OCI-LY7 (cell line): ENCODE measurements at regions not wholly inside any gene's neighbourhood (a gene's known extent, or its start where the extent isn't known, plus 50 kb on each side); places are given as distances from the start of the nearest gene placed in this dataset.

Source experiments
- BruUV-seq: library from RNA; stranded (reverse); fragments of 400-500 nt; replicated peaks from 2 replicates; lab custom pipeline; 2021; lab: Mats Ljungman, UMichigan
- CTCF ChIA-PET: fragments of 300-600 bp; sonication (Branson Sonifier 250); formaldehyde crosslinking; loops from one replicate; lab custom pipeline; 2022; ENCODE audit warnings: antibody characterized with exemption; ENCODE audit not compliant: unreplicated experiment; lab: Charles Lee
- POLR2A ChIA-PET: fragments of 300-600 bp; sonication (Branson Sonifier 250); formaldehyde crosslinking; loops from one replicate; lab custom pipeline; 2022; ENCODE audit warnings: antibody characterized with exemption; lab: Charles Lee
- DNase-seq: peaks from one replicate; pipeline ENCODE4 v3.0.0-alpha.2; 2015; ENCODE audit warnings: low spot score
- H2AFZ ChIP-seq: fragments of 200-600 bp; sonication (generic), shearing (Covaris generic); 2 replicates; pipeline ENCODE4 v1.6.1; 2014; ENCODE audit warnings: mild to moderate bottlenecking, antibody characterized with exemption, low read length, moderate library complexity
- H3K27ac ChIP-seq: fragments of 200-600 bp; sonication (generic); 2 replicates; pipeline ENCODE4 v1.5.1; 2014; ENCODE audit warnings: mixed run types, low read depth, mild to moderate bottlenecking, moderate library complexity, low read length, inconsistent platforms; ENCODE audit not compliant: poor library complexity, severe bottlenecking
- H3K36me3 ChIP-seq: fragments of 200-600 bp; sonication (generic); 2 replicates; pipeline ENCODE4 v1.6.1; 2014; ENCODE audit warnings: mild to moderate bottlenecking, antibody characterized with exemption, low read length, moderate library complexity, mixed read lengths; ENCODE audit not compliant: insufficient read depth
- H3K4me1 ChIP-seq: fragments of 200-600 bp; sonication (generic); 2 replicates; pipeline ENCODE4 v1.5.1; 2014; ENCODE audit warnings: mild to moderate bottlenecking, low read length; ENCODE audit not compliant: insufficient read depth, poor library complexity, severe bottlenecking
- H3K4me2 ChIP-seq: fragments of 200-600 bp; sonication (generic); 2 replicates; pipeline ENCODE4 v1.6.1; 2014; ENCODE audit warnings: mild to moderate bottlenecking, low read length
- H3K4me3 ChIP-seq: fragments of 200-600 bp; sonication (generic); 2 replicates; pipeline ENCODE4 v1.5.1; 2014; ENCODE audit warnings: mild to moderate bottlenecking, low read depth, low read length; ENCODE audit not compliant: poor library complexity, severe bottlenecking
- H3K79me2 ChIP-seq: fragments of 200-600 bp; sonication (generic); 2 replicates; pipeline ENCODE4 v1.6.1; 2016; ENCODE audit warnings: low read depth, mild to moderate bottlenecking, low read length, moderate library complexity, mixed read lengths; ENCODE audit not compliant: insufficient read depth
- H3K9me2 ChIP-seq: fragments of 200-600 bp; sonication (generic); 2 replicates; pipeline ENCODE4 v1.6.1; 2016; ENCODE audit warnings: mild to moderate bottlenecking, low read length, mixed read lengths; ENCODE audit not compliant: insufficient read depth
- H3K9me3 ChIP-seq: fragments of 200-600 bp; sonication (generic); 2 replicates; pipeline ENCODE4 v1.6.1; 2014; ENCODE audit warnings: mild to moderate bottlenecking, mixed run types, low read length, mixed read lengths
- H4K20me1 ChIP-seq: fragments of 200-600 bp; sonication (generic); 2 replicates; pipeline ENCODE4 v1.6.1; 2014; ENCODE audit warnings: mild to moderate bottlenecking, antibody characterized with exemption, low read length, moderate library complexity, mixed read lengths; ENCODE audit not compliant: insufficient read depth
- EZH2phosphoT487 ChIP-seq: fragments of 200-600 bp; sonication (generic); IDR thresholded peaks from 2 replicates; pipeline ENCODE4 v1.6.1; 2018; ENCODE audit warnings: low read depth, borderline replicate concordance, mild to moderate bottlenecking, mixed run types, antibody characterized with exemption, low read length, moderate library complexity, mixed read lengths
- intact Hi-C: fragments of 100-400 bp; cut with micrococcal nuclease; formaldehyde crosslinking; loops from one replicate; pipeline ENCODE4 v1.10.0; 2022; ENCODE audit not compliant: unreplicated experiment
- TF ChIP-seq, protein P1 (sequence below): fragments of 200-600 bp; sonication (generic); conservative IDR thresholded peaks from 2 replicates; pipeline ENCODE4 v1.5.1; 2014; ENCODE audit warnings: mild to moderate bottlenecking, antibody characterized with exemption, low read length, moderate library complexity, mixed read lengths

DNA sequence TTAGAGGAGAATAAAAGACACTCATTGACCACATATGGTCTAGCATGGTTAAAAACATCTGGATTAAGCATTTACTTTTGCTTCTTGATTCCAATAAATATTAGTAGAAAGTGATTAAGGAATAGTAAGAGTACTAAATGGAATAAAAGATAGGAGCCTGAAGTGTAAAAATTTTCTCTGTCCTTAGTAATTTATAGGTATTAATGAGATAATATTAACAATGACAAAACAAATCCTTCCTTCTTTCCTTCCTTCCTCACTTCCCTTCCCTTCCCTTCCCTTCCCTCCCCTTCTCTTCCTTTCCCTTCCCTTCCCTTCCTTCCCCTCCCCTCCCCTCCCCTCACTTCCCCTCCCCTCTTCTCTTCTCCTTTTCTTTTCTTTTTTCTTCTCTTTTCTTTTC lies 797.5 kb upstream of the NRXN1 start:
- Histone ChIP-seq H3K4me3 (no peak overlapping the region), H3K27ac (no peak overlapping the region), H3K4me2 (no peak overlapping the region), H3K9me2 (no peaks in the 10 kb centered on the region), H2AFZ (no peak overlapping the region), H3K36me3 (no peaks in the 10 kb centered on the region), H4K20me1 (no peaks in the 10 kb centered on the region), H3K4me1 (no peaks in the 10 kb centered on the region), H3K9me3 (no peaks in the 10 kb centered on the region), H3K79me2 (no peaks in the 10 kb centered on the region)
- BruUV-seq = no TSS peak
- ChIA-PET POLR2A (no interaction called here), CTCF (no interaction called here)
- TF ChIP-seq, protein P1, sequence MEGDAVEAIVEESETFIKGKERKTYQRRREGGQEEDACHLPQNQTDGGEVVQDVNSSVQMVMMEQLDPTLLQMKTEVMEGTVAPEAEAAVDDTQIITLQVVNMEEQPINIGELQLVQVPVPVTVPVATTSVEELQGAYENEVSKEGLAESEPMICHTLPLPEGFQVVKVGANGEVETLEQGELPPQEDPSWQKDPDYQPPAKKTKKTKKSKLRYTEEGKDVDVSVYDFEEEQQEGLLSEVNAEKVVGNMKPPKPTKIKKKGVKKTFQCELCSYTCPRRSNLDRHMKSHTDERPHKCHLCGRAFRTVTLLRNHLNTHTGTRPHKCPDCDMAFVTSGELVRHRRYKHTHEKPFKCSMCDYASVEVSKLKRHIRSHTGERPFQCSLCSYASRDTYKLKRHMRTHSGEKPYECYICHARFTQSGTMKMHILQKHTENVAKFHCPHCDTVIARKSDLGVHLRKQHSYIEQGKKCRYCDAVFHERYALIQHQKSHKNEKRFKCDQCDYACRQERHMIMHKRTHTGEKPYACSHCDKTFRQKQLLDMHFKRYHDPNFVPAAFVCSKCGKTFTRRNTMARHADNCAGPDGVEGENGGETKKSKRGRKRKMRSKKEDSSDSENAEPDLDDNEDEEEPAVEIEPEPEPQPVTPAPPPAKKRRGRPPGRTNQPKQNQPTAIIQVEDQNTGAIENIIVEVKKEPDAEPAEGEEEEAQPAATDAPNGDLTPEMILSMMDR = no peak
- TF ChIP-seq EZH2phosphoT487 = no peak
- intact Hi-C loops = no loop called here
- DNase-seq = no peak

- Histone ChIP-seq H3K4me2 (no peak overlapping the region), H3K27ac (no peak overlapping the region), H4K20me1 (no peaks in the 10 kb centered on the region), H2AFZ (no peak overlapping the region), H3K36me3 (no peaks in the 10 kb centered on the region), H3K4me3 (no peak overlapping the region), H3K79me2 (no peaks in the 10 kb centered on the region), H3K9me3 (no peaks in the 10 kb centered on the region), H3K4me1 (no peaks in the 10 kb centered on the region), H3K9me2 (no peaks in the 10 kb centered on the region)
- TF ChIP-seq, protein P1 = no peak
- TF ChIP-seq EZH2phosphoT487 = no peak
- CTCF ChIA-PET = no interaction called here
- POLR2A ChIA-PET = no interaction called here
- DNase-seq = no peak
- no TSS peak for BruUV-seq
- intact Hi-C loops = no loop called here
Observed at GRCh38 chr2:51825823-51826222, 793.9 kb upstream of the NRXN1 start.

DNA sequence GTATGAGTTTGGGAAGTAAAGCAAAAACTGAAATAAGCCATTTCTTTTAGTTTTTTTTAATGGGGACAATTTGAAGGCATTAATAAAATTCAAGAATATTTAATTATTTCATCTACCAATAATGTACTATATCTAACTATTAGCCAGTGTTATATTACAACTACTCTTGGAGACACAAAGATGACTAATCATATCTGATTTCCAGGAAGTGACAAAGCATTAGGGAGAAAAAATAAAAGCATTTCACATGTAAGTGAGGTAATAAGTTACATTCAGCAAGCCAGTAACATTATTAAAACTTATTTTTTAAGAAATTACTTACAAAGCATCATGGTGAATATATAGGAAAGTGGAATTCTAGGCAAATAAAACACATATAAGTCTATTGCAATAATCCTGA lies 781.3 kb upstream of the NRXN1 start:
- H3K4me2 ChIP-seq = no peak overlapping the region
- H3K4me1 ChIP-seq = no peaks in the 10 kb centered on the region
- H2AFZ ChIP-seq = no peak overlapping the region
- H3K79me2 ChIP-seq = no peaks in the 10 kb centered on the region
- no peaks in the 10 kb centered on the region for H3K9me2 ChIP-seq
- CTCF ChIA-PET = no interaction called here
- H3K36me3 ChIP-seq = no peaks in the 10 kb centered on the region
- no peaks in the 10 kb centered on the region for H4K20me1 ChIP-seq
- intact Hi-C loops = no loop called here
- H3K4me3 ChIP-seq = no peak overlapping the region
- DNase-seq = no peak
- no TSS peak for BruUV-seq
- H3K27ac ChIP-seq = no peak overlapping the region
- no peaks in the 10 kb centered on the region for H3K9me3 ChIP-seq
- POLR2A ChIA-PET = no interaction called here
- TF ChIP-seq, protein P1 = no peak
- TF ChIP-seq EZH2phosphoT487 = no peak
